HAP-1 (cell line): ENCODE measurements at regions not wholly inside any gene's neighbourhood (a gene's known extent, or its start where the extent isn't known, plus 50 kb on each side); places are given as distances from the start of the nearest gene placed in this dataset.
"Not testable (repeated sequence)": the region's sequence is repeated elsewhere in the genome, so short reads cannot be mapped to it uniquely, and the experiment has no call there.

Experiments
- DNase-seq, 2 experiments: peaks; one replicate each; pipeline ENCODE4 v3.0.0-alpha.2; 2016 to 2020; ENCODE audit warnings: low spot score in 2 of 2
- H3K27me3 ChIP-seq: fragments of 250-450 bp; sonication (Bioruptor Pico); 2 replicates; pipeline ENCODE4 v1.5.1; 2020; ENCODE audit warnings: low read depth, mild to moderate bottlenecking, moderate library complexity
- H3K36me3 ChIP-seq: fragments of 250-450 bp; sonication (Bioruptor Pico); replicated peaks from 2 replicates; pipeline ENCODE4 v1.5.1; 2020; ENCODE audit warnings: mild to moderate bottlenecking
- H3K4me1 ChIP-seq: fragments of 250-450 bp; sonication (Bioruptor Pico); 2 replicates; pipeline ENCODE4 v1.5.1; 2020; ENCODE audit warnings: mild to moderate bottlenecking
- H3K4me3 ChIP-seq: fragments of 250-450 bp; sonication (Bioruptor Pico); 2 replicates; pipeline ENCODE4 v1.5.1; 2020; ENCODE audit warnings: mild to moderate bottlenecking, moderate library complexity
- H3K9me3 ChIP-seq: fragments of 250-450 bp; sonication (Bioruptor Pico); 2 replicates; pipeline ENCODE4 v1.5.1; 2020; ENCODE audit warnings: mild to moderate bottlenecking, moderate library complexity
- in situ Hi-C: fragments of 300-500 bp; cut with MboI; formaldehyde crosslinking; loops from 3 replicates; pipeline ENCODE4 v1.14.3; 2020; ENCODE audit warnings: low sequenced_read_pairs, inconsistent platforms, mixed read lengths

GRCh38 chr13:59394496-59394895, 769.2 kb downstream of the DIAPH3 start:
- no peak overlapping the region for H3K4me3 ChIP-seq
- H3K9me3 ChIP-seq: no peaks in the 10 kb centered on the region
- DNase-seq: no peak
- in situ Hi-C loops: loop anchor here (10.0 kb wide), 1 partner anchor 280 kb away; no protein-coding TSS in a partner anchor
- peaks cover 6% of the 10 kb centered on the region; the same call in 1 of the 2 replicates for H3K4me1 ChIP-seq
- no peaks in the 10 kb centered on the region for H3K36me3 ChIP-seq
- H3K27me3 ChIP-seq: no peaks in the 10 kb centered on the region

- Histone ChIP-seq H3K27me3 (no peaks in the 10 kb centered on the region), H3K4me3 (no peak overlapping the region), H3K9me3 (no peaks in the 10 kb centered on the region; the same call in 1 of the 2 replicates), H3K36me3 (no peaks in the 10 kb centered on the region), H3K4me1 (peaks cover 3% of the 10 kb centered on the region; the same call in 1 of the 2 replicates)
- in situ Hi-C loops: loop anchor here (10.0 kb wide), 1 partner anchor 277 kb away; no protein-coding TSS in a partner anchor
- no peak for DNase-seq
Observed at GRCh38 chr13:59398127-59398526, 765.6 kb downstream of the DIAPH3 start.

DNA sequence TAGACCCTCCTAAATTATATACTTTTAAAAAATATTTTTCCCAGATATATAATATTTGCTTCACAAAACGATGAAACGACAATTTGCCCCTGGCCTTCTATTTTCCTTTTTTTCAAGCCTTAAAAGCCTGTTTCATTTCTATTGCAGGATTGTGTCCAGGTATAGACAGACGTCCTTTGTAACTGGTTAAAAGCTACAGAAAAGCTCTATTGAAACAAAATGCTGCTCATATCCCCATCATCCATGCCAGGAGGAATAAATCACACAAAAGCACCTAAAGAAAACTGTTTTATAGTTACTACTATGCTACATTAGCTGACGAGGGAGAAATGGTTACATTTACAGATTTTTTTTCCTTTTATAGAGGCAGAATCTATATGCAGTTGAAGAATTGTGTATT, 765.1 kb downstream of the DIAPH3 start:
- Histone ChIP-seq H3K27me3 (no peaks in the 10 kb centered on the region), H3K4me3 (no peak overlapping the region), H3K36me3 (no peaks in the 10 kb centered on the region), H3K4me1 (peaks cover 3% of the 10 kb centered on the region; the same call in 1 of the 2 replicates), H3K9me3 (peaks cover 3% of the 10 kb centered on the region; the same call in 1 of the 2 replicates)
- DNase-seq: no peak
- in situ Hi-C loops: loop anchor here (10.0 kb wide), 1 partner anchor 276 kb away; no protein-coding TSS in a partner anchor

DNA sequence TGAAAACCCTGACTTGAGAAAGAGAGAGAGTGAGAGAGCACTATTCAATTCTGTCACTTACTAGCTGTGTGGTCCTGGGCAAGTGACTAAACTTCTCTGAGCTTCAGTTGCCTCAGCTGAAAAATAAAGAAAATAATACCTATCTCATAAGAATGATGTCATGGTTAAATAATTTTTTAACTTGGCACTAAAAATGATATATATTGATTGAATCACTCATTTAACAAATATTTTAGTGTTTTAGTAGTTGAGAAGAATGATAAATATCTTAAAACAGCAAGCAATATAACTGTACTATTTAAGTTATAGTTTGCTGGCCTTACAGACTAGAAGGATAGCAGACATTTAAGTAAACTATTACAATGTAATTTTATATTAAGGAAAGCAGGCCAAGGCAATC, 764.2 kb downstream of the DIAPH3 start:
- peaks cover 3% of the 10 kb centered on the region; the same call in 1 of the 2 replicates for H3K9me3 ChIP-seq
- no peak for DNase-seq
- H3K27me3 ChIP-seq: no peaks in the 10 kb centered on the region
- in situ Hi-C loops: loop anchor here (10.0 kb wide), 1 partner anchor 275 kb away; no protein-coding TSS in a partner anchor
- no peak overlapping the region for H3K4me3 ChIP-seq
- no peaks in the 10 kb centered on the region for H3K36me3 ChIP-seq
- peaks cover 3% of the 10 kb centered on the region; the same call in 1 of the 2 replicates for H3K4me1 ChIP-seq

DNA sequence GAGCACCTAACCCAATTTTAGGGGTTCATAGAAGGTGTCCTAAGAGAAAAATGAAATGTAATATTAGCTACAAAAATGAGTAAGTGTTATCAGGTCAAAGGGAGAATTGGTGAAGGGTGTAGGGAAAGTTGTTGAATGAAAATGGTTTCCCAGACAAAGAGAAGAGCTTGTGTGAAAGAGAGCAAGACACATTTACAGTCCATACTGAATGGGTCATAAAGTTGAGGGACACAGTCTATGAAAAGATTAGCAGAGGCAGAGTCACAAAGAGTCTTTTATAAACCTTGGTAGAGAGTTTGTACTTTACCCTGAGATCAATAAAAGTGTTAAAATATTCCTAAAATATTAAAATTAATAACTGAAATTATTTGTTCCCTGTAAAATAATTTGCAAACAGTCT, 759.4 kb downstream of the DIAPH3 start:
- Histone ChIP-seq H3K27me3 (no peaks in the 10 kb centered on the region), H3K9me3 (peaks cover 12% of the 10 kb centered on the region), H3K4me1 (peaks cover 21% of the 10 kb centered on the region), H3K4me3 (no peak overlapping the region), H3K36me3 (no peaks in the 10 kb centered on the region)
- in situ Hi-C loops: no loop called here
- DNase-seq: no peak

- in situ Hi-C loops: not testable (repeated sequence)
- H3K9me3 ChIP-seq: peaks cover 16% of the 10 kb centered on the region
Observed at GRCh38 chr13:59407251-59407650, 756.5 kb downstream of the DIAPH3 start.

DNA sequence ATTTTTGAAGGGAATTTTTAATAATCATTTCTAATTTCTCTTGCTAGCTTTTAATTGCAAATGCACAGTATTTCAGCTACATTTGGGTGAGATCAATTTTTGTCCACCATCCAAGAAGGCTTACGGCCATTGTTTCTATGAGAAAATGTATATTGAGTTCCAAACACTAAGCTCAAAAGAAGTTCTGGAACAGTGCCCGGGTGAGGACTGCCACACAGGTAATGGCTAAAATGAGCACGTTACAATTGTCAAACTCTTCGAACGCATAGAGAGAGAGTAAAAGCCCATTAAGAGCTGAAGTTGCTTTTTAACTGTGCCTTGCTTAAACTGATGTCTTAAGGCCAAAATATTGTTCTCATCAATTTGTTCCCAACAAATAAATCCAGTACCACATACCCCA, 755.0 kb downstream of the DIAPH3 start:
- Histone ChIP-seq H3K27me3 (no peaks in the 10 kb centered on the region), H3K4me3 (no peak overlapping the region), H3K9me3 (peaks cover 14% of the 10 kb centered on the region), H3K36me3 (no peaks in the 10 kb centered on the region), H3K4me1 (peaks cover 38% of the 10 kb centered on the region)
- peak; percentile 19 to 49 for DNase-seq
- in situ Hi-C loops: no loop called here

More at GRCh38 chr13:59407251-59407650, 756.5 kb downstream of the DIAPH3 start:
- H3K27me3 ChIP-seq, H3K36me3 ChIP-seq, H3K4me3 ChIP-seq: not testable (repeated sequence)
- peak; percentile 21 to 67 for DNase-seq
- peaks cover 38% of the 10 kb centered on the region for H3K4me1 ChIP-seq

DNA sequence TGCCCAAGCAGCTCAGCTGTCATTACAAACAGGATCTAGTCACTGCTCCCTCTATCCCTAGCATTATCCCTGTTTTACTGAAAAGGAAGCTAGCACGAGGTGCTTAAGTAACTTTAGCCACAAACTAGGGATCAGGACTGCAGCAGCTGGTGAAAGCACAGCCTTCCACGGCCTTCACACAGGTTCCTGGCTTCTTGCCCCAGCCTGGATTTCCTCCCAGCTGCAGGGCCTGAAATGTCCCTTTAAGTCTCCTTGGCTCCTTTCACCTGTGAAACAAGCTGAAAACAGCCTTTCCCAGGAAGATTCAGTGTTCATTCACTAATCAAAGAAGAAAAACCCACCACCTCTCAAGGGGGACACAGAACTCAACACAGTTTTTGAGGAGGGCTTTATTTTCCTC, 754.5 kb downstream of the DIAPH3 start:
- H3K4me3 ChIP-seq: no peak overlapping the region
- peak; percentile 43 to 64 for DNase-seq
- H3K4me1 ChIP-seq: peaks cover 38% of the 10 kb centered on the region
- peaks cover 14% of the 10 kb centered on the region for H3K9me3 ChIP-seq
- no peaks in the 10 kb centered on the region for H3K27me3 ChIP-seq
- H3K36me3 ChIP-seq: no peaks in the 10 kb centered on the region
- in situ Hi-C loops: no loop called here

DNA sequence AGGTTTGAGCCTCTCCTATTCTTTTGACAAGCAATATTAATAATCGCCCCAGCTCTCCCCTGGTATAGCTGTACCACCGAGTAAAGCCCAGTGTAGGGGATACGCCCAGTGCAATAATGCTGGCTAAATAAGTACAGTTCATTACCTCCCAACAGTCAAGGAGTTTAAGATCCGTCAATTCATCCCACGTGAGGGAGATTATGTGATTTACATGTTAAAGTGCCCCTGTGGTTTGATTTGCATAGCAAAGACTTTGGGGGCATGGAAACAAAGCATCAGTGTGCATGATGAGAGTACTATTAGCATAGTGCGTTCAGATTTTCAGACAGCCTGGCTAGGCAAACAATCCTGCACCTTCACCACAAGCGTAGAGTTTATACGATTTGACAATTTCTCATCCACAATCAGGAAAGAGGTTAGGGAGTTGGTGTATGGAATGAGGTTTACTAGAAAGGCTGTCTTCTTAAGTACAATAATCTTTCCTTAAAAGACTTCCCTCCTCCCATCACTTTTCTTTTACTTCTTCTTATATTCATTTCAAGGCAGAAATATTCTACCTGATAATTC, 754.0 kb downstream of the DIAPH3 start:
- in situ Hi-C loops: no loop called here
- peaks cover 38% of the 10 kb centered on the region for H3K4me1 ChIP-seq
- H3K9me3 ChIP-seq: peaks cover 14% of the 10 kb centered on the region
- no peaks in the 10 kb centered on the region for H3K36me3 ChIP-seq
- H3K27me3 ChIP-seq: no peaks in the 10 kb centered on the region
- H3K4me3 ChIP-seq: no peak overlapping the region
- DNase-seq: peak; percentile 79 to 99

- Histone ChIP-seq H3K4me1 (peaks cover 50% of the 10 kb centered on the region), H3K9me3 (peaks cover 5% of the 10 kb centered on the region; the same call in 1 of the 2 replicates)
Observed at GRCh38 chr13:59413126-59413525, 750.6 kb downstream of the DIAPH3 start.

GRCh38 chr13:59414006-59414405, 749.7 kb downstream of the DIAPH3 start:
- no peak for DNase-seq
- peaks cover 41% of the 10 kb centered on the region for H3K4me1 ChIP-seq
- in situ Hi-C loops: no loop called here
- no peaks in the 10 kb centered on the region for H3K27me3 ChIP-seq
- no peaks in the 10 kb centered on the region for H3K36me3 ChIP-seq
- peaks cover 5% of the 10 kb centered on the region; the same call in 1 of the 2 replicates for H3K9me3 ChIP-seq
- no peak overlapping the region for H3K4me3 ChIP-seq

More at GRCh38 chr13:59413126-59413525, 750.6 kb downstream of the DIAPH3 start:
- Histone ChIP-seq H3K36me3 (no peaks in the 10 kb centered on the region), H3K4me3 (no peak overlapping the region), H3K27me3 (no peaks in the 10 kb centered on the region)
- DNase-seq: no peak
- in situ Hi-C loops: no loop called here

DNA sequence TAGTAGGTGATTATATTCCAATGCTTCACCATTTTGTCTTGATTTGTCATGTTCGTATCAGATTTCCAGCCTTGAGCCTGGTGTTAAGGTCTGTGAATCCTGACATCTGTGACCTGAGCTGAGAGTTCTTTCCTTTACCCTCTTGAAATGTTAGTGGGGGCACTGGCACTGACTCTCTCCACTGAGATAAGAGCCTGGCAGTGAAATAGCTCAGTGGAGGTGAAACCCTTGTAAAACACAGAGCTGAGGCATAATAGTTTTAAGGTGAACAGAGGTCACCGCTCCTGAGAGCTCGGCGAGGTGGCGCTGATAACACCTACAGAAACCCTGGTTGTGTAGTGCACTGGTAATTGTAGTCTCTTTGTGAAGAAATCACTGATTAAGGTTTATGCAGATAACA, 748.2 kb downstream of the DIAPH3 start:
- Histone ChIP-seq H3K36me3 (no peaks in the 10 kb centered on the region), H3K9me3 (peaks cover 5% of the 10 kb centered on the region; the same call in 1 of the 2 replicates), H3K4me1 (peaks cover 28% of the 10 kb centered on the region), H3K27me3 (no peaks in the 10 kb centered on the region), H3K4me3 (no peak overlapping the region)
- no peak for DNase-seq
- in situ Hi-C loops: no loop called here

DNA sequence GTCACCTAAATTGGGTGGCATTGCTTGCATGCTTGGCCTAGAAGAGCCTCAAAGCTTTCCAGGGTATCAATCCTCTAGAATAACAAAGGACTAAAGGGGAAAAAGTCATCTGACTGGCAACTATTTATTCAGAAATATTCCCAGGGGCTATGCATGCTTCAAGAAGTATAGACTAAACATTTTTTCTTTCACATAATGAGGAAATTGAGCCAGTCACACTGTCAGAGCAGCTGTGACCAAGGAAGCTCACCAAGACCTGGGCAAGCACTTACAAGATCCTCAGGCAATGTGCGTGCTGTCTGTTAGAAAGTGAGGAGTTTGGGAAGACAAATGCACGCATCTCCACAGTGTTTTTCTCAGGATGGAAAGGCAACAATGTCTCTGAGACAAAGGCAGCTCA, 747.2 kb downstream of the DIAPH3 start:
- no peaks in the 10 kb centered on the region for H3K36me3 ChIP-seq
- in situ Hi-C loops: no loop called here
- no peak overlapping the region for H3K4me3 ChIP-seq
- H3K27me3 ChIP-seq: no peaks in the 10 kb centered on the region
- peak; percentile 61 to 82 for DNase-seq
- H3K4me1 ChIP-seq: peaks cover 20% of the 10 kb centered on the region
- H3K9me3 ChIP-seq: no peaks in the 10 kb centered on the region

GRCh38 chr13:59422646-59423045, 741.1 kb downstream of the DIAPH3 start:
- Histone ChIP-seq H3K9me3 (no peaks in the 10 kb centered on the region; the same call in 1 of the 2 replicates), H3K4me1 (no peaks in the 10 kb centered on the region), H3K36me3 (no peaks in the 10 kb centered on the region), H3K4me3 (no peak overlapping the region), H3K27me3 (no peaks in the 10 kb centered on the region)
- in situ Hi-C loops: no loop called here
- no peak for DNase-seq
